C4-2B (cell line): ENCODE measurements at regions not wholly inside any gene's neighbourhood (a gene's known extent, or its start where the extent isn't known, plus 50 kb on each side); places are given as distances from the start of the nearest gene placed in this dataset.

Experiments used
- H3K27ac ChIP-seq: fragments of 450-650 bp; 2 replicates; pipeline ENCODE4 v1.5.1; 2017
- ZFX ChIP-seq: fragments of 450-650 bp; IDR thresholded peaks from 2 replicates; pipeline ENCODE4 v1.6.1; 2017
- TF ChIP-seq, protein P1 (sequence below): fragments of 450-650 bp; conservative IDR thresholded peaks from 2 replicates; pipeline ENCODE4 v1.5.1; 2017; ENCODE audit warnings: mild to moderate bottlenecking

DNA sequence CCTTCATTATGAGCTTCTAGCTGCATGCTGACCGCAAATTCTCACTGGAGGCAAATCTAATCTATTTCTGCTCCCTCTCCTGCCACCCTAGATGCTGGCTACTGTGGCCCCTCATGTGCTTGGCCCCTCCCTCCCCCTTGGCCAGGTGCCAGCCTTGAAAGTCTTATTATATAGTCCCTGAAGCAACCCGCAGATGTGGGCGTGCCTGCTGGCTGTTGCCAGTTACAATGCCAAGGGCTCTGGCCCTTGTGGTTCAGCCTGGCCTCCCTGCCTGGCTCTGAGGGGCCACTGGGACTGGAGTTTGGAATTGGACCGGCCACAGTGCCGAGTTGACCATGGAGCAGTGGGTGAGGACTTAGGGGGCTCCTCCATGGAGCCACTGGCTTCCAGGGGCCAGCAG, 78.9 kb upstream of the ACTRT2 start:
- TF ChIP-seq, protein P1, sequence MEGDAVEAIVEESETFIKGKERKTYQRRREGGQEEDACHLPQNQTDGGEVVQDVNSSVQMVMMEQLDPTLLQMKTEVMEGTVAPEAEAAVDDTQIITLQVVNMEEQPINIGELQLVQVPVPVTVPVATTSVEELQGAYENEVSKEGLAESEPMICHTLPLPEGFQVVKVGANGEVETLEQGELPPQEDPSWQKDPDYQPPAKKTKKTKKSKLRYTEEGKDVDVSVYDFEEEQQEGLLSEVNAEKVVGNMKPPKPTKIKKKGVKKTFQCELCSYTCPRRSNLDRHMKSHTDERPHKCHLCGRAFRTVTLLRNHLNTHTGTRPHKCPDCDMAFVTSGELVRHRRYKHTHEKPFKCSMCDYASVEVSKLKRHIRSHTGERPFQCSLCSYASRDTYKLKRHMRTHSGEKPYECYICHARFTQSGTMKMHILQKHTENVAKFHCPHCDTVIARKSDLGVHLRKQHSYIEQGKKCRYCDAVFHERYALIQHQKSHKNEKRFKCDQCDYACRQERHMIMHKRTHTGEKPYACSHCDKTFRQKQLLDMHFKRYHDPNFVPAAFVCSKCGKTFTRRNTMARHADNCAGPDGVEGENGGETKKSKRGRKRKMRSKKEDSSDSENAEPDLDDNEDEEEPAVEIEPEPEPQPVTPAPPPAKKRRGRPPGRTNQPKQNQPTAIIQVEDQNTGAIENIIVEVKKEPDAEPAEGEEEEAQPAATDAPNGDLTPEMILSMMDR: no peak
- no peak for TF ChIP-seq ZFX
- no peak overlapping the region for H3K27ac ChIP-seq

- TF ChIP-seq, protein P1: no peak
- no peak for TF ChIP-seq ZFX
- no peak overlapping the region for H3K27ac ChIP-seq
Measured at GRCh38 chr1:2943686-2944260, 77.5 kb upstream of the ACTRT2 start.

DNA sequence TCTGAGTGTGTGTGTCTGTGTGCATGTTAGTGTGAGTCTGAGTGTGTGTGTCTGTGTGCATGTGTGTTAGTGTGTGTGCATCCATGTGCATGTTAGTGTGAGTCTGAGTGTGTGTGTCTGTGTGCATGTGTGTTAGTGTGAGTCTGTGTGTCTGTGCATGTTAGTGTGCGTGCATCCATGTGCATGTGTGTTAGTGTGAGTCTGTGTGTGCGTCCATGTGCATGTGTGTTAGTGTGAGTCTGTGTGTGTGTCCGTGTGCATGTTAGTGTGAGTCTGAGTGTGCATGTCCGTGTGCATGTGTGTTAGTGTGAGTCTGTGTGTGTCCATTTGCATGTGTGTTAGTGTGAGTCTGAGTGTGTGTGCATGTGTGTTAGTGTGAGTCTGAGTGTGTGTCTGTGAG, 76.6 kb upstream of the ACTRT2 start:
- H3K27ac ChIP-seq: no peak overlapping the region
- TF ChIP-seq ZFX: no peak
- TF ChIP-seq, protein P1: no peak

DNA sequence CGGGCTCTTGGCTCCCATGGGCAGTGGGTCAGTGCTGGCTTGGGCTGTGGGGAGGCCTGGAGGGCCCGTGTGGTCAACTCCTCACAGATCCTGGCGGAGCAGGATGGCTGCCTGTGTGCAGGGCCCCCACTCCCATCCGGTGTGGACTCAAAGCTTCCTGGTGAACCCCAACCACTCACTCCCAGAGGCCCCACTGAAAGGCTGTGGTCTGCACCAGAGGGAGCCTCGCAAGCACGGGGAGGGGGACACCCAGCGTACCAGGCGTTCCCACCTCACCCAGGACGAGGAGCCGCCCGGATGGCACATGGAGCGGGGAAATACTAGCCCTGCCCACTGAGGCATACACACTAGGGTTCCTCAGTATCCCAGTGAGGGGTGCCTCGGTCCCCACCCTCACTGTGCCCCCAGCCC, 75.4 kb upstream of the ACTRT2 start:
- TF ChIP-seq, protein P1: no peak
- TF ChIP-seq ZFX: no peak
- H3K27ac ChIP-seq: no peak overlapping the region

DNA sequence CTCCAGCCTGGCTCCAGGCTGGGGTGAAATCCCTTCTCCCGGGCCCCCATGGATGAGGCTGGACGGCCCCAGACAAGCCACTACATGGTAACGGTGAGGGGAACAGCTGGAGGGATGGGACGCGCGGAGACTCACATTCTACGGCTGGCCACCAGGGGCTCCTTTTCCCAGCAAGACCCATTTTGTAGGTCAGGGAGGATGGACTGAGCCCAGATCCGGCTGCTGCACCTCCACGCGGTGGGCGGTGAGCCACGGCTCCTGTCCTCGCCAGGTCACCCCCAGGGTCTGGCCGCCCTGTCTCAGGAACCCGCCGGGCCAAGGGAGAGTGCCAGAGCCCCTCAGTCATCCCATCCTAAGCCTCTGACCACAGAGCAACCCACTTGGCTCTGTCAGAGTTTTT, 75.0 kb upstream of the ACTRT2 start:
- no peak for TF ChIP-seq ZFX
- TF ChIP-seq, protein P1: no peak; the same call in 1 of the 2 replicates
- no peak overlapping the region for H3K27ac ChIP-seq

DNA sequence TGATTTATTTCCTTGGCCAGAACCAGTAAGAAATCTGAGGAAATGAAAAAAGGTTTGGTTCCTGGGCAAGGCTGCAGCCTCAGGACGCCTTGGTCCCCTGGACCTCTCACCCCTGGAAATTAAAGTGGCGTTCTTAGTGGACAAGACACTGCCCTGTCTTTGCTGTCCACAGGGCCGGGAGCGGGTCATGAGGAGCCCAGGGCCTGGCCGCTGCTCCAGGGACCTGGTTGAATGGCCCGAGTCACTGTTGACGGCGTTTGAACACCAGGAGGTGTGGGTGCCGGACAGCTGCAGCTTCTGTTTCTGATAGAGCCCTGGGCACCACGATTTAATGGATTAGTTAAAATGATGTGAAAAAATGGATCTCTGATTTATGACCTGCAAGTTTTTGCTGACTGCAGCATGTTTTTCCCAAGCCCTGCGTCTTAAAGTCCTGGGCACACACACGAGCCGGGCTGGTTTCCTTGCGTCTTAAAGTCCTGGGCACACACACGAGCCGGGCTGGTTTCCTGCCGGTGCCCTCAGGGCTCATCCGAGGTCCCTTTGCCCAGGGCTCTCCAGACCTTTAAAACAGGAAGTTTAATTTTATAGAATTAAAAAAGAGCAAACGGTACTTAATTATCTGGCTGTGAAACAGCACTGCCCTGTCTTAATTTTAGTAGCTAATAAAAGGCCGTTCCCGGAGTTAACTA, 74.1 kb upstream of the ACTRT2 start:
- no peak overlapping the region for H3K27ac ChIP-seq
- TF ChIP-seq, protein P1: no peak
- no peak for TF ChIP-seq ZFX

GRCh38 chr1:2948001-2948750, 73.1 kb upstream of the ACTRT2 start:
- TF ChIP-seq, protein P1: no peak
- TF ChIP-seq ZFX: no peak
- H3K27ac ChIP-seq: no peak overlapping the region
